GM20000 (cell line): ENCODE measurements at regions not wholly inside any gene's neighbourhood (a gene's known extent, or its start where the extent isn't known, plus 50 kb on each side); places are given as distances from the start of the nearest gene placed in this dataset.
"Not testable (repeated sequence)": the region's sequence is repeated elsewhere in the genome, so short reads cannot be mapped to it uniquely, and the experiment has no call there.

Experiments
- DNase-seq: peaks from one replicate; pipeline ENCODE4 v3.0.0; 2012; ENCODE audit warnings: low spot score
- CTCF ChIP-seq: IDR thresholded peaks from 2 replicates; pipeline ENCODE4 v1.5.1; 2012; ENCODE audit warnings: mild to moderate bottlenecking, control low read depth; ENCODE audit errors: extremely low read depth, missing control alignments

- no peak for TF ChIP-seq CTCF
- no peak for DNase-seq
Measured at GRCh38 chr5:13581914-13582313, 362.6 kb downstream of the DNAH5 start.

DNA sequence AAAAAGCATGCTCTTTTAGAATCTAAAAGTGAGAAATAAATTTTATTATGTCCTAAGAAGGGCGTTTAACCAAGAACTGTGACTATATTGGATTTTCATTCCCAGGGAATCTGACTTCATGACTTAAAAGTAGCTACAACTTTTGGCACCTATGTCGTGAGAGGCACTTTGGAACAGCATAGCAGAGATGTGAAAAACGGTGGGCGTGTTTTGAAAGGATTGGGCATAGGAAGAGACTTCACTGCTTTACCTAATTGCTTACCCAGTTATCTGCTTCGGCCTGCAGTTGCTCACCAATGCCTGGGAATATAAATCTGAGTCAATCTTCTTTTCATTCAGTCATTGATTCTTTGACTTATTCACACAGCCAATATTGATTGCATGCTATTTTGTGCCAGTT, 363.4 kb downstream of the DNAH5 start:
- no peak for DNase-seq
- no peak for TF ChIP-seq CTCF

GRCh38 chr5:13580058-13580457, 364.4 kb downstream of the DNAH5 start:
- TF ChIP-seq CTCF: no peak
- DNase-seq: no peak

DNA sequence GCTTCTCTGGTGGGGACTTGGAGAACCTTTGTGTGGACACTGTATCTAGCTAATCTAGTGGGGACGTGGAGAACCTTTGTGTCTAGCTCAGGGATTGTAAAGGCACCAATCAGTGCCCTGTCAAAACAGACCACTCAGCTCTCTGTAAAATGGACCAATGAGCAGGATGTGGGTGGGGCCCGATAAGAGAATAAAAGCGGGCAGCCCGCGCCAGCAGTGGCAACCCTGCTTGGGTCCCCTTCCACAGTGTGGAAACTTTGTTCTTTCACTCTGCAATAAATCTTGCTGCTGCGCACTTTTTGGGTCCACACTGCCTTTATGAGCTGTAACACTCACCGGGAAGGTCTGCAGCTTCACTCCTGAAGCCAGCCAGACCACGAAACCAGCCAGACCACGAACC, 365.4 kb downstream of the DNAH5 start:
- not testable (repeated sequence) for DNase-seq

DNA sequence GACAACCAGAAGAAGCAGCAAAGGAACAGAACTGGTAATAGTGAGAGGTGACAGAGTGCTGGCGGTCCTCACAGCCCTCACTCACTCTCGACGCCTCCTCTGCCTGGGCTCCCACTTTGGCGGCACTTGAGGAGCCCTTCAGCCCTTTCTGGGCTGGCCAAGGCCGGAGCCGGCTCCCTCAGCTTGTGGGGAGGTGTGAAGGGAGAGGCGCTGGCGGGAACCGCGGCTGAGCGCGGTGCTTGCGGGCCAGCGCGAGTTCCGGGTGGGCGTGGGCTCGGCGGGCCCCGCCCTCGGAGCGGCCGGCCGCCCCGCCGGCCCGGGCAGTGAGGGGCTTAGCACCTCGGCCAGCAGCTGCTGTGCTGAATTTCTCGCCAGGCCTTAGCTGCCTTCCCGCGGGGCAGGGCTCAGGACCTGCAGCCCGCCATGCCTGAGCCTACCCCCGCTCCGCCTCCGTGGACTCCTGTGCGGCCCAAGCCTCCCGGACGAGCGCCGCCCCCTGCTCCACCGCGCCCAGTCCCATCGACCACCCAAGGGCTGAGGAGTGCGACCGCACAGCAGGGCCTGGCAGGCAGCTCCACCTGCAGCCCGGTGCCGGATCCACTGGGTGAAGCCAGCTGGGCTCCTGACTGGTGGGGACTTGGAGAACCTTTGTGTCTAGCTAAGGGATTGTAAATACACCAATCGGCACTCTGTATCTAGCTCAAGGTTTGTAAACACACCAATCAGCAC, 366.0 kb downstream of the DNAH5 start:
- not testable (repeated sequence) for DNase-seq

- DNase-seq: no peak
- TF ChIP-seq CTCF: no peak
Measured at GRCh38 chr5:13574574-13574973, 369.9 kb downstream of the DNAH5 start.

- no peak for TF ChIP-seq CTCF
- DNase-seq: no peak
Measured at GRCh38 chr5:13572163-13572562, 372.3 kb downstream of the DNAH5 start.

DNA sequence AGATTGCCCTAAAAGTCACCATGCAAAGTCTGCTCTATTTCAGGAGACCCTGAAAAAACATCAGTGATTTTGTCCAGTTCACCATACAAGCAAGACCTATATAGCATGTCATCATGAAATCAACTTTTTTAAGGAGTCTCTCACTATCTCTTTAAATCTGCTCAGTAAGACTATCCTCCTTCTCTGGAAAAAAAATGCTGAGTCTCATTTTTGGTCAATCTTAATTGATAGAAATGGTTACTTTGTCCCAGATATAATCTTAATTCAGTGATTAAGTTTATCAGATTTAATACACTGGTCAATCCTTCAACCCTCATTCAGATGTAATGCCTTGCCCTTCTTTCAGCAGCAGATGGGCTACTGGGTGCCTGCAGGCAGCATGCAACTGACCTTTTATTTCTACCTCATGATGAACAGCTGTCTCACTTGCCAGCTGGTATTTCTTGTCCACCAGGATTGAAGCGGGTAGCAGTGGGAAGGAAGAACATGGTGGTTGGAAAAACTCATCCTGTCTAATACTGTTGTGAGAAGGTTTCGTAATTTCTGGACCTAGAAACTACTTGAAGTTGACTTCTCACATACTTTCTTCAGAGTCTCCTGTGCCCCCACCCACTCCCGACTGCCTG, 375.3 kb downstream of the DNAH5 start:
- no peak for TF ChIP-seq CTCF
- DNase-seq: no peak
